Mucosa of descending colon (tissue), 3 donors: ENCODE measurements at regions not wholly inside any gene's neighbourhood (a gene's known extent, or its start where the extent isn't known, plus 50 kb on each side); places are given as distances from the start of the nearest gene placed in this dataset.
"Not testable (repeated sequence)": the region's sequence is repeated elsewhere in the genome, so short reads cannot be mapped to it uniquely, and the experiment has no call there.

ENCODE experiments used
- ATAC-seq: fragments of 200-7000 bp; cut with Tn5 transposase; one replicate; pipeline ENCODE4 v1.9.1; 2020; ENCODE audit warnings: mild to moderate bottlenecking, moderate library complexity
- DNase-seq, 3 donors: peaks; one replicate each; pipeline ENCODE4 v3.0.0-alpha.2; 2020
- H3K36me3 ChIP-seq: fragments of 200-600 bp; one replicate; pipeline ENCODE4 v1.8.0; 2021; ENCODE audit warnings: low read depth, mild to moderate bottlenecking
- H3K4me1 ChIP-seq: fragments of 200-600 bp; one replicate; pipeline ENCODE4 v1.8.0; 2021; ENCODE audit warnings: low read depth, mild to moderate bottlenecking
- H3K4me3 ChIP-seq: fragments of 200-600 bp; one replicate; pipeline ENCODE4 v1.8.0; 2021; ENCODE audit warnings: mild to moderate bottlenecking
- H3K9me3 ChIP-seq: fragments of 200-600 bp; one replicate; pipeline ENCODE4 v1.8.0; 2021; ENCODE audit warnings: mild to moderate bottlenecking
- intact Hi-C, 2 donors: fragments of 100-400 bp; cut with DNase I in 1 of 2; cut with micrococcal nuclease in 1 of 2; formaldehyde crosslinking; loops; one replicate each; pipeline versions ENCODE4 v1.11.0 to v1.11.1; 2022; cut with DNase I, micrococcal nuclease
- TF ChIP-seq, protein P1 (sequence below): fragments of 200-600 bp; IDR thresholded peaks from one replicate; pipeline ENCODE4 v1.8.0; 2022; ENCODE audit warnings: antibody characterized with exemption, mild to moderate bottlenecking
- donor health status: DM: no; HTN: no; CAD: no; lungs with moderate emphysema.
- donor health status: DM: no; HTN: no; CAD: no.
- donor health status: DM: no; HTN: yes; CAD: no.

DNA sequence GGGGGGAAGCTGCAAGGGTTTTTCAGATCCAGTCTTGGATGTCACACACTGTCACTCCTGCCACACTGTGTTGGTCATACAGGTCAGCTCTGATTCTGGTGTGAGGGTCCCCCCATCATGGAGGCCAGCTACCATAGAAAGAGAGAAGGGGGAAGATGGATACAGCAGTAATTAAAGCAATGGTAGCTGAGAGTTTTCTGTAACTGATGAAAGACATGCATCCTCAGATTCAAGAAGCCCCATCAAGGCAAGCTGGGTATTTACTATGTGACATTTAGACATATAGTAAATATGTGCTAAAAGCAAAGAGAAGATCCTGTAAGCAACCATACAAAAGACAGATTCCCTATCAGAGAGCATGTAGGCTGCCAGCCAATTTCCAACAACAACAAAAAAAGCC, 110.9 kb upstream of the COL5A1 start:
- no peak for ATAC-seq
- intact Hi-C loops: no loop called here
- Histone ChIP-seq H3K4me3 (no peak overlapping the region), H3K9me3 (no peaks in the 10 kb centered on the region), H3K36me3 (no peaks in the 10 kb centered on the region), H3K4me1 (peaks cover 5% of the 10 kb centered on the region)
- DNase-seq: no peak
- TF ChIP-seq, protein P1, sequence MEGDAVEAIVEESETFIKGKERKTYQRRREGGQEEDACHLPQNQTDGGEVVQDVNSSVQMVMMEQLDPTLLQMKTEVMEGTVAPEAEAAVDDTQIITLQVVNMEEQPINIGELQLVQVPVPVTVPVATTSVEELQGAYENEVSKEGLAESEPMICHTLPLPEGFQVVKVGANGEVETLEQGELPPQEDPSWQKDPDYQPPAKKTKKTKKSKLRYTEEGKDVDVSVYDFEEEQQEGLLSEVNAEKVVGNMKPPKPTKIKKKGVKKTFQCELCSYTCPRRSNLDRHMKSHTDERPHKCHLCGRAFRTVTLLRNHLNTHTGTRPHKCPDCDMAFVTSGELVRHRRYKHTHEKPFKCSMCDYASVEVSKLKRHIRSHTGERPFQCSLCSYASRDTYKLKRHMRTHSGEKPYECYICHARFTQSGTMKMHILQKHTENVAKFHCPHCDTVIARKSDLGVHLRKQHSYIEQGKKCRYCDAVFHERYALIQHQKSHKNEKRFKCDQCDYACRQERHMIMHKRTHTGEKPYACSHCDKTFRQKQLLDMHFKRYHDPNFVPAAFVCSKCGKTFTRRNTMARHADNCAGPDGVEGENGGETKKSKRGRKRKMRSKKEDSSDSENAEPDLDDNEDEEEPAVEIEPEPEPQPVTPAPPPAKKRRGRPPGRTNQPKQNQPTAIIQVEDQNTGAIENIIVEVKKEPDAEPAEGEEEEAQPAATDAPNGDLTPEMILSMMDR: no peak

GRCh38 chr9:134531220-134531970, 110.2 kb upstream of the COL5A1 start:
- DNase-seq (peak in 1 of 3 donors; percentile 8), ATAC-seq (no peak)
- TF ChIP-seq, protein P1: no peak
- no peak overlapping the region for H3K4me3 ChIP-seq
- no peaks in the 10 kb centered on the region for H3K36me3 ChIP-seq
- H3K9me3 ChIP-seq: no peaks in the 10 kb centered on the region
- peaks cover 5% of the 10 kb centered on the region for H3K4me1 ChIP-seq
- intact Hi-C loops: no loop called here

DNA sequence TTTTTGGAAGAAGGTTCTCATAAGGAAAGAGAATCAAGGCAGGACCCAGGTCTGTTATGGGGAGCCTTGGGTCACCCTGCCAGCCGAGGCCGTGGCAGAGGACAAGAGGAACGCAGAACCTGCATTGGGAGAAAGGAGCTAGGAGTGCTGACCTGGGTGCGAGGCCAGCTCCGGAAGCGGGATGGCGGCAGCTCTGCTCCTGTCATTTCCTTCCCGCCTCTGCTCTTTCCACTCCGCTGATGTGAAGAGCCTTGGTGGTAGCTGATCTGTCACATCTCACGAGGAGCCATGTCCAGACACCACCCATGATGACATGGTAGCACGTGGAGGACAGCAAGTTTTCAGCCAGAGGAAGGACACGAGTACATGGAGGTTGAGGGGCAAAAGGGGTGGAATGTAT, 109.5 kb upstream of the COL5A1 start:
- Histone ChIP-seq H3K9me3 (no peaks in the 10 kb centered on the region), H3K4me1 (peaks cover 5% of the 10 kb centered on the region), H3K4me3 (no peak overlapping the region), H3K36me3 (no peaks in the 10 kb centered on the region)
- DNase-seq (peak in 1 of 3 donors; percentile 10), ATAC-seq (no peak)
- TF ChIP-seq, protein P1: no peak
- intact Hi-C loops: no loop called here

DNA sequence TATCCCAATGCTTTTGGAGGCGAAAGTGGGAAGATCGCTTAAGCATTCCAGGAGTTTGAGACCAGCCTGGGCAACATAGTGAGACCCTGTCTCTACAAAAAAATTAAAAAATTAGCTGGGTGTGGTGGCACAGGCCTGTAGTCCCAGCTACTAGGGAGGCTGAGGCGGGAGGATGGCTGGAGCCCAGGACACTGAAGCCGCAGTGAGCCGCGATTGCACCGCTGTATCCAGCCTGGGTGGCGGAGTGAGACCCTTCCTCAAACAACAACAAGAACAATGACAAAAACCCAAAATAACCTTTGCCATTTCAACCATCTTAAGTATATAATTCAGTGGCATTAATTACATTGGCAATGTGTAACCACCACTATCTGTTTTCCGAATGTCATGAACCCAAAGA, 108.9 kb upstream of the COL5A1 start:
- DNase-seq: peak in 1 of 3 donors; percentile 3
- H3K4me3 ChIP-seq, H3K36me3 ChIP-seq, H3K4me1 ChIP-seq, ATAC-seq, intact Hi-C loops, H3K9me3 ChIP-seq: not testable (repeated sequence)

DNA sequence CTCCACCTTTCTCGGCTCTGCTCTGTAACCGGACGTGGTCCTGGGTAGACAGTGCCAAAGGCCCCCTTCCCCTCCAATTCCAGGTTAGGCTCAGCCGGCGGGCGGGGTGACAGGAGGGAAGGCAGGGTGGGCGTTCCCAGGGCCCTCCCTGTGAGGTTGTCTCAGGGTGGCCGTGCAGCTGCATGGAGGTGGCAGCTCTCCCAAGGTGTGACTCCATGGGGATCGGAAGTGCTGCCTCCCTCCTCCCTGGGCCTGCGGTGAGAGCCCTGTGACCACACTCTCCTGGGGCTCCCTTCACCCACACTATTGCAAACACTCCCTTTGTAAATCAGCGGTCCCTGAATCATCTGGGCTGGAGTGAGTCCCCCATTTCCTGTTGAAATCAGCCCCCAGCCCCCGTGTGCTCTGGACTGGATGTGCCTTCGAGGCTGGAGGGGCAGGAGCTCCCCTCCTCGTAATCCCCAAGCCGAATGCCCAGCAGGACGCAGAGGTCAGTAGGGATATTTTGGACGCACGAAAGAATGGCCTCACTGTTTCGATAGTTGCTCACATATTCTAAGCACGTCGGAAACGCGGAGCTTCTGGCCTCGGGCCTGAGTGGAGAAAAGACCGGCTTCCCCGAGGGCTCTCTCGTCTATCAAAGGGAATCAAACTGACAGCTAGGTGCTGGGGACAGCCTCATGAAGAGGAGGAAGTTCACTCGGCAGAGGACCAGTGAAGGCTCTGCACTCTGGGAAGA, 107.6 kb upstream of the COL5A1 start:
- peak in 1 of 3 donors; percentile 28 for DNase-seq
- TF ChIP-seq, protein P1: no peak

GRCh38 chr9:134534661-134535080, 106.9 kb upstream of the COL5A1 start:
- intact Hi-C loops: no loop called here
- Histone ChIP-seq H3K4me1 (peaks cover 5% of the 10 kb centered on the region), H3K9me3 (no peaks in the 10 kb centered on the region), H3K36me3 (no peaks in the 10 kb centered on the region), H3K4me3 (no peak overlapping the region)
- DNase-seq (peak in 1 of 3 donors; percentile 21), ATAC-seq (peak; percentile 18)
- TF ChIP-seq, protein P1: no peak

More for the DNA sequence above, 107.6 kb upstream of the COL5A1 start:
- H3K36me3 ChIP-seq: no peaks in the 10 kb centered on the region
- H3K9me3 ChIP-seq: no peaks in the 10 kb centered on the region
- no peak for ATAC-seq
- H3K4me3 ChIP-seq: no peak overlapping the region
- intact Hi-C loops: no loop called here
- H3K4me1 ChIP-seq: peaks cover 5% of the 10 kb centered on the region
